ENCODE measurements at regions not wholly inside any gene's neighbourhood (a gene's known extent, or its start where the extent isn't known, plus 50 kb on each side); places are given as distances from the start of the nearest gene placed in this dataset.

- 77 to 79% methylated on average over 2 of the region's 2 CpGs for WGBS, 2 experiments (ENCODE audit: insufficient coverage in 1 of 2, insufficient read length in 1 of 2)
- DNase-seq: no peak
- no peaks in the 10 kb centered on the region for H3K36me3 Mint-ChIP-seq (ENCODE audit: low read depth)
- no peak overlapping the region for H3K27ac ChIP-seq (ENCODE audit: low read depth, low read length)
- no peaks in the 10 kb centered on the region for H3K9me3 ChIP-seq (ENCODE audit: control insufficient read depth, low read length)
- H3K36me3 ChIP-seq (ENCODE audit: control insufficient read depth, insufficient read depth, low read length): no peaks in the 10 kb centered on the region
- no peak for TF ChIP-seq CTCF (conservative IDR thresholded peaks at IDR 0.05)
- no peaks in the 10 kb centered on the region for H3K4me1 ChIP-seq (ENCODE audit: control insufficient read depth, insufficient read depth, low read length)
- peaks cover 4% of the 10 kb centered on the region for H3K4me1 Mint-ChIP-seq
- H3K9ac ChIP-seq (ENCODE audit: extremely low read depth, low read length, poor library complexity, severe bottlenecking): no peak overlapping the region
- H3K4me3 ChIP-seq (ENCODE audit: low read length): no peak overlapping the region
- no peak overlapping the region for H3K27ac Mint-ChIP-seq
- H3K27me3 Mint-ChIP-seq (ENCODE audit: insufficient read depth): no peaks in the 10 kb centered on the region
- H3K4me3 Mint-ChIP-seq: no peak overlapping the region
- peaks cover 4% of the 10 kb centered on the region for H3K9me3 Mint-ChIP-seq
- H3K27me3 ChIP-seq (ENCODE audit: control insufficient read depth, insufficient read depth, low read length, poor library complexity, severe bottlenecking): no peaks in the 10 kb centered on the region
Observed at GRCh38 chr9:31067418-31067817, 1317.0 kb upstream of the ACO1 start.

- H3K36me3 Mint-ChIP-seq (ENCODE audit: low read depth): no peaks in the 10 kb centered on the region
- WGBS, 2 experiments (ENCODE audit: insufficient coverage in 1 of 2, insufficient read length in 1 of 2): 85 to 91% methylated on average over 12 to 23 of the region's 23 CpGs
- Histone ChIP-seq H3K4me1 (ENCODE audit: control insufficient read depth, insufficient read depth, low read length) (no peaks in the 10 kb centered on the region), H3K4me3 (ENCODE audit: low read length) (no peak overlapping the region), H3K27me3 (ENCODE audit: control insufficient read depth, insufficient read depth, low read length, poor library complexity, severe bottlenecking) (no peaks in the 10 kb centered on the region), H3K9me3 (ENCODE audit: control insufficient read depth, low read length) (no peaks in the 10 kb centered on the region), H3K27ac (ENCODE audit: low read depth, low read length) (no peak overlapping the region), H3K36me3 (ENCODE audit: control insufficient read depth, insufficient read depth, low read length) (no peaks in the 10 kb centered on the region), H3K9ac (ENCODE audit: extremely low read depth, low read length, poor library complexity, severe bottlenecking) (no peak overlapping the region)
- peaks cover 3% of the 10 kb centered on the region for H3K9me3 Mint-ChIP-seq
- H3K4me1 Mint-ChIP-seq: peaks cover 4% of the 10 kb centered on the region
- H3K27me3 Mint-ChIP-seq (ENCODE audit: insufficient read depth): no peaks in the 10 kb centered on the region
- H3K27ac Mint-ChIP-seq: no peak overlapping the region
- DNase-seq: no peak
- no peak for TF ChIP-seq CTCF (conservative IDR thresholded peaks at IDR 0.05)
- no peak overlapping the region for H3K4me3 Mint-ChIP-seq
Observed at GRCh38 chr9:31071606-31072286, 1312.7 kb upstream of the ACO1 start.

- no peak overlapping the region for H3K4me3 Mint-ChIP-seq
- no peaks in the 10 kb centered on the region for H3K27me3 ChIP-seq (ENCODE audit: control insufficient read depth, insufficient read depth, low read length, poor library complexity, severe bottlenecking)
- H3K36me3 Mint-ChIP-seq (ENCODE audit: low read depth): no peaks in the 10 kb centered on the region
- no peaks in the 10 kb centered on the region for H3K27me3 Mint-ChIP-seq (ENCODE audit: insufficient read depth)
- no peak overlapping the region for H3K9ac ChIP-seq (ENCODE audit: extremely low read depth, low read length, poor library complexity, severe bottlenecking)
- no peak for DNase-seq
- H3K9me3 ChIP-seq (ENCODE audit: control insufficient read depth, low read length): no peaks in the 10 kb centered on the region
- no peaks in the 10 kb centered on the region for H3K4me1 ChIP-seq (ENCODE audit: control insufficient read depth, insufficient read depth, low read length)
- H3K27ac ChIP-seq (ENCODE audit: low read depth, low read length): no peak overlapping the region
- H3K27ac Mint-ChIP-seq: no peak overlapping the region
- TF ChIP-seq CTCF (conservative IDR thresholded peaks at IDR 0.05): no peak
- no peaks in the 10 kb centered on the region for H3K36me3 ChIP-seq (ENCODE audit: control insufficient read depth, insufficient read depth, low read length)
- no peaks in the 10 kb centered on the region for H3K9me3 Mint-ChIP-seq
- no peak overlapping the region for H3K4me3 ChIP-seq (ENCODE audit: low read length)
- WGBS, 2 experiments (ENCODE audit: insufficient coverage in 1 of 2, insufficient read length in 1 of 2): 85 to 90% methylated on average over 1 of the region's 2 CpGs
- H3K4me1 Mint-ChIP-seq: no peaks in the 10 kb centered on the region
Observed at GRCh38 chr9:31078175-31078574, 1306.3 kb upstream of the ACO1 start.
